Parathyroid adenoma (tissue), 2 donors: ENCODE measurements at regions not wholly inside any gene's neighbourhood (a gene's known extent, or its start where the extent isn't known, plus 50 kb on each side); places are given as distances from the start of the nearest gene placed in this dataset.

ENCODE experiments used
- H2AFZ ChIP-seq: fragments of 300-600 bp; sonication (generic); one replicate; pipeline ENCODE4 v1.7.0; 2017; ENCODE audit warnings: antibody characterized with exemption, mild to moderate bottlenecking
- H3K27ac ChIP-seq: fragments of 300-600 bp; sonication (generic); one replicate; pipeline ENCODE4 v1.7.0; 2017
- H3K27me3 ChIP-seq: fragments of 300-600 bp; sonication (generic); one replicate; pipeline ENCODE4 v1.7.0; 2017; ENCODE audit warnings: low read length; ENCODE audit not compliant: control insufficient read depth, insufficient read depth
- H3K36me3 ChIP-seq: fragments of 300-600 bp; sonication (generic); one replicate; pipeline ENCODE4 v1.7.0; 2017; ENCODE audit warnings: low read length; ENCODE audit not compliant: control insufficient read depth, insufficient read depth
- H3K4me1 ChIP-seq: fragments of 300-600 bp; sonication (generic); one replicate; pipeline ENCODE4 v1.7.0; 2017; ENCODE audit warnings: control low read depth
- H3K4me2 ChIP-seq: fragments of 300-600 bp; sonication (generic); one replicate; pipeline ENCODE4 v1.7.0; 2017; ENCODE audit warnings: low read length
- H3K4me3 ChIP-seq: fragments of 300-600 bp; sonication (generic); one replicate; pipeline ENCODE4 v1.7.0; 2017; ENCODE audit warnings: low read depth, low read length
- H3K79me2 ChIP-seq: fragments of 300-600 bp; sonication (generic); one replicate; pipeline ENCODE4 v1.7.0; 2017; ENCODE audit warnings: control low read depth
- H3K9ac ChIP-seq: fragments of 300-600 bp; sonication (generic); one replicate; pipeline ENCODE4 v1.7.0; 2017; ENCODE audit warnings: mild to moderate bottlenecking
- H3K9me3 ChIP-seq: fragments of 300-600 bp; sonication (generic); one replicate; pipeline ENCODE4 v1.7.0; 2017; ENCODE audit warnings: low read length; ENCODE audit not compliant: control insufficient read depth
- CTCF ChIP-seq: fragments of 300-600 bp; sonication (generic); IDR thresholded peaks from one replicate; pipeline ENCODE4 v1.7.0; 2017; ENCODE audit warnings: antibody characterized with exemption, mild to moderate bottlenecking
- donor health status: primary hyperparathyroidism.

- Histone ChIP-seq H3K36me3 (no peaks in the 10 kb centered on the region), H3K79me2 (no peaks in the 10 kb centered on the region), H3K4me3 (no peak overlapping the region), H2AFZ (no peak overlapping the region), H3K9ac (no peak overlapping the region), H3K27ac (no peak overlapping the region), H3K4me2 (no peak overlapping the region), H3K4me1 (no peaks in the 10 kb centered on the region), H3K9me3 (no peaks in the 10 kb centered on the region), H3K27me3 (no peaks in the 10 kb centered on the region)
- TF ChIP-seq CTCF = no peak
Measured at GRCh38 chr21:16534408-16535101, 804.8 kb downstream of the USP25 start.

DNA sequence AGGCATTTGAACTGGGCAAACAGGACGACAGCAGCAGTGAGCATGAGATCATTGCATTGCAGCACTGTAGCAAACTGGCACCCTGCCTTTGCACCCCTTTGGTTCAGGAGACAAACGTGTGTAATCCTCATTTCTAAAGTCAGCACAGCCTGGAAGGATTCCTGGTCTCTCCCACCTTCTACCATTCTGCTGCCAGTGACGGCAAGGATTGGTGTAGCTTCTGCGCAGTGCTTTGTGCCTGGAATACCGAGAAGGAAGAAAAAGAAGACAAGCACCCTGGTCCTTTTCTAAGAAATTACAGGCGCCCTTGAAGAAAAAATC, 805.3 kb downstream of the USP25 start:
- no peak overlapping the region for H3K4me3 ChIP-seq
- TF ChIP-seq CTCF = no peak
- no peak overlapping the region for H3K9ac ChIP-seq

GRCh38 chr21:16535626-16536025, 805.8 kb downstream of the USP25 start:
- no peaks in the 10 kb centered on the region for H3K79me2 ChIP-seq
- H3K27ac ChIP-seq = no peak overlapping the region
- H3K36me3 ChIP-seq = no peaks in the 10 kb centered on the region
- no peaks in the 10 kb centered on the region for H3K27me3 ChIP-seq
- TF ChIP-seq CTCF = no peak
- H3K4me1 ChIP-seq = no peaks in the 10 kb centered on the region
- H3K9me3 ChIP-seq = no peaks in the 10 kb centered on the region
- no peak overlapping the region for H2AFZ ChIP-seq
- no peak overlapping the region for H3K9ac ChIP-seq
- no peak overlapping the region for H3K4me2 ChIP-seq
- no peak overlapping the region for H3K4me3 ChIP-seq

More for the DNA sequence above, 805.3 kb downstream of the USP25 start:
- Histone ChIP-seq H3K27me3 (no peaks in the 10 kb centered on the region), H3K36me3 (no peaks in the 10 kb centered on the region), H2AFZ (no peak overlapping the region), H3K79me2 (no peaks in the 10 kb centered on the region), H3K9me3 (no peaks in the 10 kb centered on the region), H3K4me2 (no peak overlapping the region), H3K27ac (no peak overlapping the region), H3K4me1 (no peaks in the 10 kb centered on the region)

- TF ChIP-seq CTCF = no peak
- no peak overlapping the region for H3K4me2 ChIP-seq
- no peaks in the 10 kb centered on the region for H3K36me3 ChIP-seq
- H3K9me3 ChIP-seq = no peaks in the 10 kb centered on the region
- H3K4me3 ChIP-seq = no peak overlapping the region
- no peak overlapping the region for H3K9ac ChIP-seq
- H3K27ac ChIP-seq = no peak overlapping the region
- H3K27me3 ChIP-seq = no peaks in the 10 kb centered on the region
- H3K79me2 ChIP-seq = no peaks in the 10 kb centered on the region
- H3K4me1 ChIP-seq = no peaks in the 10 kb centered on the region
- no peak overlapping the region for H2AFZ ChIP-seq
Measured at GRCh38 chr21:16536140-16536539, 806.4 kb downstream of the USP25 start.
